Astrocyte of the spinal cord (primary cell): ENCODE measurements at regions not wholly inside any gene's neighbourhood (a gene's known extent, or its start where the extent isn't known, plus 50 kb on each side); places are given as distances from the start of the nearest gene placed in this dataset.

Source experiments
- DNase-seq: peaks from one replicate; pipeline ENCODE4 v3.0.0; 2011; ENCODE audit warnings: low read depth, low spot score
- H3K4me3 ChIP-seq: 2 replicates; pipeline ENCODE4 v1.5.1; 2011; ENCODE audit warnings: low read depth, mild to moderate bottlenecking, low read length, moderate library complexity
- in situ Hi-C: cut with HindIII; loops from 2 replicates; pipeline ENCODE4 v1.10.0; 2017; ENCODE audit warnings: low sequenced_read_pairs
- TF ChIP-seq, protein P1 (sequence below): IDR thresholded peaks from 2 replicates; pipeline ENCODE4 v1.5.1; 2012; ENCODE audit warnings: low read depth, mild to moderate bottlenecking, low read length, inconsistent platforms

- in situ Hi-C loops, result no loop called here
- TF ChIP-seq, protein P1, sequence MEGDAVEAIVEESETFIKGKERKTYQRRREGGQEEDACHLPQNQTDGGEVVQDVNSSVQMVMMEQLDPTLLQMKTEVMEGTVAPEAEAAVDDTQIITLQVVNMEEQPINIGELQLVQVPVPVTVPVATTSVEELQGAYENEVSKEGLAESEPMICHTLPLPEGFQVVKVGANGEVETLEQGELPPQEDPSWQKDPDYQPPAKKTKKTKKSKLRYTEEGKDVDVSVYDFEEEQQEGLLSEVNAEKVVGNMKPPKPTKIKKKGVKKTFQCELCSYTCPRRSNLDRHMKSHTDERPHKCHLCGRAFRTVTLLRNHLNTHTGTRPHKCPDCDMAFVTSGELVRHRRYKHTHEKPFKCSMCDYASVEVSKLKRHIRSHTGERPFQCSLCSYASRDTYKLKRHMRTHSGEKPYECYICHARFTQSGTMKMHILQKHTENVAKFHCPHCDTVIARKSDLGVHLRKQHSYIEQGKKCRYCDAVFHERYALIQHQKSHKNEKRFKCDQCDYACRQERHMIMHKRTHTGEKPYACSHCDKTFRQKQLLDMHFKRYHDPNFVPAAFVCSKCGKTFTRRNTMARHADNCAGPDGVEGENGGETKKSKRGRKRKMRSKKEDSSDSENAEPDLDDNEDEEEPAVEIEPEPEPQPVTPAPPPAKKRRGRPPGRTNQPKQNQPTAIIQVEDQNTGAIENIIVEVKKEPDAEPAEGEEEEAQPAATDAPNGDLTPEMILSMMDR, result no peak
- DNase-seq, result no peak
- no peak overlapping the region for H3K4me3 ChIP-seq
Measured at GRCh38 chr12:90393652-90394051, 561.3 kb downstream of the CCER1 start.

DNA sequence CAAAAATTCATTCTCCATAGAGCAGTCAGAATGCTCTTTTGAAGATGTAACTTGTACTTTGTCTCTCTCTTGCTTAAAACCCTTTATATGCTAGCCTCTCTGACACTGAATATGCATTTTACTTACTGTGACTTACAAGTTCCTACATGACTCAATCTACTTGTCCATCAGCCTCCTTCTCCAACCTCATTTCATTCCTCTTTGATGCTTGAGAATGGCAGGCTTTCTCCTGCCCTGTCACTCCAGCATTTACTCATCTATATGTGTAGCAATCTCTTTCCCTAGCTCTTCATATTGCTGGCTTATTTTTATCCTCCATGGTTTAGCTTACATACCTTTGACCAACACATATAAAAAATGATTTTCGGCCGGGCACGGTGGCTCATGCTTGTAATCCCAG is 561.9 kb downstream of the CCER1 start:
- no peak for DNase-seq
- TF ChIP-seq, protein P1, result no peak
- no peak overlapping the region for H3K4me3 ChIP-seq
- in situ Hi-C loops, result no loop called here

- DNase-seq, result no peak
- H3K4me3 ChIP-seq, result no peak overlapping the region
- in situ Hi-C loops, result no loop called here
- TF ChIP-seq, protein P1, result no peak
Measured at GRCh38 chr12:90390947-90391346, 564.0 kb downstream of the CCER1 start.

- TF ChIP-seq, protein P1, result no peak
- DNase-seq, result no peak
- in situ Hi-C loops, result no loop called here
- no peak overlapping the region for H3K4me3 ChIP-seq
Measured at GRCh38 chr12:90368081-90368480, 586.9 kb downstream of the CCER1 start.

DNA sequence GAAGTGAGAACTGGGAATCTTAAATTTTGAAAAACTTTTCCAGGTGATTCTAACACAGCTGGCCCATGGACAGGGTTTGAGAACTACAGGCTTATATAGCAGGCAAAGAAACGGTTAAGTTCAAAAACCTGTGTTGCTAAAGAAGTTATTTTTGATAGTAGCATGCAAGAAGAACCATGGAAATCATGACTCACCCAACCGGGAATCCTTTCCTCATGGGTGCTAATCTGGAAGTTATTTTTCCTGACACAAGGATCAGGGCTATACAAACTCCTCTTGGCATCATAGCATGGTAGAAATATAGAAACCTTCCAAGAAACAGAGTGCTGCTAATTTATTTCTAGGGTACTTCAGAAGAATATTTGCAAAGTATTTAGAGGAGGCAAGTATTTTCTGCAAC is 588.7 kb downstream of the CCER1 start:
- TF ChIP-seq, protein P1, result no peak
- in situ Hi-C loops, result no loop called here
- peak; percentile 38 for DNase-seq
- no peak overlapping the region for H3K4me3 ChIP-seq

DNA sequence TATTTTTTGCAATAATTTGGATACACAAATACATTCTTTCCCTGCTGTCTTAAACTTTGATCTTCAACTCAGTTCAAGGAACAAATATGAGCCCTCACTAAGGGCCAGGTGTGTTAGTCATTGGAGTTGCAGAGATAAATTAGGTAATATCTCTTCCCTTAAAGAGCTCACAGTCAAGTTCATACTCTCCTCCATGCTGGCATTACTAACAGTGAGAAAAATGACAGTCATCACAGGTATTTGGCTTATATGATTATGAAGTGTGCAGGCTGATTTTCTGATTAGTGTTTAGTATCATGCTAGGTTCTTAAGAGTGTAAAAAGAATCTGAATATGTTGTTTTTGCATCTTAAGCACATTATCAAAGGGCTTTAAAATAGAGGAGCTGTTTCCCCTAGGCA is 594.7 kb downstream of the CCER1 start:
- no peak overlapping the region for H3K4me3 ChIP-seq
- TF ChIP-seq, protein P1, result no peak
- in situ Hi-C loops, result no loop called here
- no peak for DNase-seq
